Upper lobe of left lung (tissue), 6 donors: ENCODE measurements at regions not wholly inside any gene's neighbourhood (a gene's known extent, or its start where the extent isn't known, plus 50 kb on each side); places are given as distances from the start of the nearest gene placed in this dataset.

Experiments
- ATAC-seq, 2 donors: fragments of 200-7000 bp; cut with Tn5 transposase; one replicate each; pipeline ENCODE4 v1.9.1; 2022; ENCODE audit warnings: mild to moderate bottlenecking in 2 of 2, moderate library complexity in 2 of 2; ENCODE audit not compliant: low FRiP score in 2 of 2
- DNase-seq, 2 donors: peaks; one replicate each; pipeline ENCODE4 v3.0.0-alpha.2; 2019 to 2020
- H3K27ac ChIP-seq, 4 donors: fragments of 200-600 bp; sonication (generic); one replicate each; pipeline ENCODE4 v1.5.1; 2016 to 2019
- H3K27me3 ChIP-seq, 4 donors: fragments of 200-600 bp; sonication (generic); one replicate each; pipeline ENCODE4 v1.5.1; 2017 to 2019
- H3K36me3 ChIP-seq, 4 donors: fragments of 200-600 bp; sonication (generic); one replicate each; pipeline ENCODE4 v1.5.1; 2016 to 2019
- H3K4me1 ChIP-seq, 4 donors: fragments of 200-600 bp; sonication (generic); one replicate each; pipeline ENCODE4 v1.5.1; 2018 to 2019
- H3K4me3 ChIP-seq, 4 donors: fragments of 200-600 bp; sonication (generic); one replicate each; pipeline ENCODE4 v1.5.1; 2017 to 2019; ENCODE audit warnings: mild to moderate bottlenecking in 2 of 4, moderate library complexity in 1 of 4
- H3K9me3 ChIP-seq, 4 donors: fragments of 200-600 bp; sonication (generic); one replicate each; pipeline ENCODE4 v1.5.1; 2018 to 2019
- EP300 ChIP-seq, 4 donors: sonication (generic); formaldehyde crosslinking; IDR thresholded peaks; one replicate each; pipeline ENCODE4 v1.5.1; 2017; ENCODE audit warnings: antibody characterized with exemption in 4 of 4, control low read depth in 2 of 4
- POLR2A ChIP-seq, 4 donors: fragments of 450-650 bp; IDR thresholded peaks; one replicate each; pipeline ENCODE4 v1.5.1; 2016 to 2017; ENCODE audit warnings: antibody characterized with exemption in 4 of 4, mild to moderate bottlenecking in 2 of 4
- POLR2AphosphoS5 ChIP-seq, 2 donors: sonication (generic); formaldehyde crosslinking; IDR thresholded peaks; one replicate each; pipeline ENCODE4 v1.5.1; 2017; ENCODE audit warnings: antibody characterized with exemption in 2 of 2
- WGBS, 2 donors: methylation state at CpG; one replicate each; pipeline ENCODE4 v1.1.5; 2017 to 2018; 5-methylcytosine and 5-hydroxymethylcytosine counted together
- TF ChIP-seq, protein P1 (sequence below), 6 experiments: fragments of 450-650 bp in 4 of 6; fragments of 200-600 bp in 2 of 6; sonication (generic) in 2 of 6; IDR thresholded peaks; one replicate each; pipeline ENCODE4 v1.5.1; 2016 to 2019; ENCODE audit warnings: antibody characterized with exemption in 6 of 6
- donor health status: DM: no; HTN: no; CAD: no; lungs with moderate emphysema.
- donor health status: DM: no; HTN: yes; CAD: no; lungs with severe emphysema.

DNA sequence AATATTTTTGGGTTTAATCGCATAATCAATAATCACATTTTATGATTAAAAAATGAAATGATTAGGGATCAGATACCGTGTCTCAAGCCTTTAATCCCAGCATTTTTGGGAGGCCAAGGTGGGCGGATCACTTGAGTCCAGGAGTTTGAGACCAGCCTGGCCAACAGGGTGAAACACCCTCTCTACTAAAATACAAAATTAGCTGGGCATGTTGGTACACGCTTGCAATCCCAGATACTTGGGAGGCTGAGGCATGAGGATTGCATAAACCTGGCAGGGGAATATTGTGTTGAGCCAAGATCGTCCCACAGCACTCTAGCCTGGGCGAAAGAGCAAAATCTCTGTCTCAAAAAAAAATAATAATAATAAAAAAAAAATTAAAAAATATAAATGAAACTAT is 1581.4 kb downstream of the KCNT2 start:
- WGBS, 2 donors: 87 to 91% methylated on average over 6 of the region's 6 CpGs
- no peak for ATAC-seq

DNA sequence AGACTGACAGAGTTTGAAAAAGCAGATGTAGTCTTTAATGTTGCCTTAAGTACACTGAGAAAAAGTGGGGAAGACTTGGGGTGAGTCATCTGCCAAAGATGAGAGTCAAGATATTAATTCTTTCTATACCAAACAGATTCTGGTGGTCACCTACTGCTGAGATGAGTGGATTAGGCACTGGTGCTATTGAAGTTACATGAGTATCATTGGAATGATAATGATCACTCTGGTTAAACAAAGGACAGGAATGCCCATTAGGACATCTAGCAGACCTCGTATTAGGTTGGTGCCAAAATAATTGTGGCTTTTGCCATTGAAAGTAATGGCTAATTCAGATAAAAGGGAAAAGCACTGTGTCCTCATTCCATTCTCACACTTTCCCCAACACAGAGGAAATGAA is 1588.9 kb downstream of the KCNT2 start:
- Histone ChIP-seq H3K4me1 (no peaks in the 10 kb centered on the region), H3K27me3 (no peaks in the 10 kb centered on the region), H3K4me3 (no peak overlapping the region), H3K36me3 (no peaks in the 10 kb centered on the region), H3K27ac (no peak overlapping the region), H3K9me3 (no peaks in the 10 kb centered on the region)
- no peak for DNase-seq
- TF ChIP-seq POLR2AphosphoS5 (IDR thresholded peaks at IDR 0.05) (no peak), POLR2A (IDR thresholded peaks at IDR 0.05) (no peak), EP300 (IDR thresholded peaks at IDR 0.05) (no peak)
- TF ChIP-seq, protein P1, sequence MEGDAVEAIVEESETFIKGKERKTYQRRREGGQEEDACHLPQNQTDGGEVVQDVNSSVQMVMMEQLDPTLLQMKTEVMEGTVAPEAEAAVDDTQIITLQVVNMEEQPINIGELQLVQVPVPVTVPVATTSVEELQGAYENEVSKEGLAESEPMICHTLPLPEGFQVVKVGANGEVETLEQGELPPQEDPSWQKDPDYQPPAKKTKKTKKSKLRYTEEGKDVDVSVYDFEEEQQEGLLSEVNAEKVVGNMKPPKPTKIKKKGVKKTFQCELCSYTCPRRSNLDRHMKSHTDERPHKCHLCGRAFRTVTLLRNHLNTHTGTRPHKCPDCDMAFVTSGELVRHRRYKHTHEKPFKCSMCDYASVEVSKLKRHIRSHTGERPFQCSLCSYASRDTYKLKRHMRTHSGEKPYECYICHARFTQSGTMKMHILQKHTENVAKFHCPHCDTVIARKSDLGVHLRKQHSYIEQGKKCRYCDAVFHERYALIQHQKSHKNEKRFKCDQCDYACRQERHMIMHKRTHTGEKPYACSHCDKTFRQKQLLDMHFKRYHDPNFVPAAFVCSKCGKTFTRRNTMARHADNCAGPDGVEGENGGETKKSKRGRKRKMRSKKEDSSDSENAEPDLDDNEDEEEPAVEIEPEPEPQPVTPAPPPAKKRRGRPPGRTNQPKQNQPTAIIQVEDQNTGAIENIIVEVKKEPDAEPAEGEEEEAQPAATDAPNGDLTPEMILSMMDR (IDR thresholded peaks at IDR 0.05): no peak
- ATAC-seq: no peak
- WGBS, 2 donors: 65 to 80% methylated on average over 1 of the region's 1 CpG

More for the DNA sequence above, 1581.4 kb downstream of the KCNT2 start:
- DNase-seq: no peak
- H3K4me3 ChIP-seq: no peak overlapping the region
- H3K27ac ChIP-seq: no peak overlapping the region
- H3K9me3 ChIP-seq: peaks cover 0 to 13% (median 0%) of the 10 kb centered on the region in 4 donors
- H3K4me1 ChIP-seq: no peaks in the 10 kb centered on the region
- no peaks in the 10 kb centered on the region for H3K36me3 ChIP-seq
- TF ChIP-seq, protein P1 (IDR thresholded peaks at IDR 0.05): no peak
- no peak for TF ChIP-seq POLR2A (IDR thresholded peaks at IDR 0.05)
- no peak for TF ChIP-seq EP300 (IDR thresholded peaks at IDR 0.05)
- no peak for TF ChIP-seq POLR2AphosphoS5 (IDR thresholded peaks at IDR 0.05)
- H3K27me3 ChIP-seq: no peaks in the 10 kb centered on the region

DNA sequence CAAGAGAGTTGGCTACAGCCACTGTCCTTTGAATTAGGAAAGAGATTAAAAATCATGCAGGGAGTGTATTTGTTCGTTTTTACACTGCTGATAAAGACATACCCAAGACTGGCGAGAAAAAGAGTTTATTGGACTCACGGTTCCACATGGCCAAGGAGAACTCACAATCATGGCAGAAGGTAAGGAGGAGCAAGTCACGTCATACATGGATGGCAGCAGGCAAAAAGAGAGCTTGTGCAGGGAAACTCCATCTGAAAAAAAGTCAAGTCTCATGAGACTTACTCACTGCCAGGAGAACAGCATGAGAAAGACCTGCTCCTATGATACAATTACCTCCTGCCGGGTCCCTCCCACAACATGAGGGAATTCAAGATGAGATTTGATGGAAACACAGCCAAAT is 1595.2 kb downstream of the KCNT2 start:
- WGBS, 2 donors: 82 to 88% methylated on average over 5 of the region's 5 CpGs
- DNase-seq (no peak), ATAC-seq (no peak)
- Histone ChIP-seq H3K4me1 (no peaks in the 10 kb centered on the region), H3K4me3 (no peak overlapping the region), H3K27me3 (no peaks in the 10 kb centered on the region), H3K36me3 (no peaks in the 10 kb centered on the region), H3K9me3 (no peaks in the 10 kb centered on the region), H3K27ac (no peak overlapping the region)
- TF ChIP-seq EP300 (IDR thresholded peaks at IDR 0.05): no peak
- TF ChIP-seq, protein P1 (IDR thresholded peaks at IDR 0.05): no peak
- no peak for TF ChIP-seq POLR2A (IDR thresholded peaks at IDR 0.05)
- no peak for TF ChIP-seq POLR2AphosphoS5 (IDR thresholded peaks at IDR 0.05)

DNA sequence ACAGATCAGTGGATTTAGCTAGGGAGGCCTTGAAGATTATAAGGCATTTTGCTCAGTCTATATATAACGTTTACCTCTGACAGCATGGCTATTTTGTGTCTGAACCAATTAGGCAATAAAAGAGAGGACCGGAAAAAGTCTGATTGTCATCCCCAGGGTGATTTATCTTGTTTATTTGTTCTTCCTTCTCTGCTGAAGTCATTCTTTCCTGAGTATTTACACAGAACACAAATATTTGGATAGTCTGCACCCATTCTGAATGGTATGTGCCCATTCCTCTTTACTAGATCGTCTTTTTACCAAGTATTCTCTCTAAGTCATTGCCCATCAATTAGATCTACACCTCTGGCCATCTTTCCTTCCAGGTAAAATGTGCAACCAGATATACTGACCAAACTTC is 1602.9 kb downstream of the KCNT2 start:
- TF ChIP-seq POLR2AphosphoS5 (IDR thresholded peaks at IDR 0.05) (no peak), EP300 (IDR thresholded peaks at IDR 0.05) (no peak), POLR2A (IDR thresholded peaks at IDR 0.05) (no peak)
- TF ChIP-seq, protein P1 (IDR thresholded peaks at IDR 0.05): no peak
- WGBS, 2 donors: 43 to 44% methylated on average over 3 of the region's 3 CpGs
- ATAC-seq (no peak), DNase-seq (no peak)
- Histone ChIP-seq H3K27ac (no peak overlapping the region), H3K27me3 (no peaks in the 10 kb centered on the region), H3K4me1 (no peaks in the 10 kb centered on the region), H3K9me3 (no peaks in the 10 kb centered on the region), H3K36me3 (no peaks in the 10 kb centered on the region), H3K4me3 (no peak overlapping the region)

DNA sequence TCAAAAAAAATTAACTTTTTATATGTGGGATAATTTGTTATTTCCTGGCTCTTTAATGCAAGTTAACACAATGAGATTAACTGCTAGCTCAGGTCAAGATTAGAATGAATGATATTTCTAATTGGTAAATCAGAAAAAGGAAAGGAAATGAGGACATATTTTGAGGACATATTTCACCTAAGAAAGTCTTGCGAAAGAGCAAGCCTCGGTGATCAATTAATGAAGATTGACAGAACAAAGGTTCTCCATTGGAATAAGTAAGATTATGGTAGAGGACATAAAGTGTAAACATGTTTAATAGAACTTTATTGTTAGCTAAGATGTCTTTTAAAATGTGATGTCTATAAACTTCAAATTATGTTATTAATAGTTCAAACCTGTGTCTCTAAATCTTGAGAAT is 1617.8 kb downstream of the KCNT2 start:
- no peak for TF ChIP-seq EP300 (IDR thresholded peaks at IDR 0.05)
- TF ChIP-seq POLR2A (IDR thresholded peaks at IDR 0.05): no peak
- TF ChIP-seq POLR2AphosphoS5 (IDR thresholded peaks at IDR 0.05): no peak
- TF ChIP-seq, protein P1 (IDR thresholded peaks at IDR 0.05): no peak
- no peak for DNase-seq
- H3K27ac ChIP-seq: no peak overlapping the region
- H3K36me3 ChIP-seq: no peaks in the 10 kb centered on the region
- H3K4me3 ChIP-seq: no peak overlapping the region
- H3K9me3 ChIP-seq: no peaks in the 10 kb centered on the region
- ATAC-seq: no peak
- no peaks in the 10 kb centered on the region for H3K27me3 ChIP-seq
- WGBS, 2 donors: 79 to 91% methylated on average over 2 of the region's 2 CpGs
- no peaks in the 10 kb centered on the region for H3K4me1 ChIP-seq
